ENCODE measurements at regions not wholly inside any gene's neighbourhood (a gene's known extent, or its start where the extent isn't known, plus 50 kb on each side); places are given as distances from the start of the nearest gene placed in this dataset.

GRCh38 chr10:123398180-123398591 lies 244.0 kb downstream of the BUB3 start (continued):
- no peak for TF ChIP-seq TAF7 (optimal IDR thresholded peaks at IDR 0.05; ENCODE audit: borderline replicate concordance, low read depth, low read length)

- Histone ChIP-seq H3K27ac (ENCODE audit: low read depth, low read length) (no peak overlapping the region), H3K36me3 (ENCODE audit: control insufficient read depth in 2 of 4, insufficient read depth in 4 of 4, low read length in 3 of 4) (no peaks in the 10 kb centered on the region)
- no peak for DNase-seq (ENCODE audit: low read depth in 1 of 2, low spot score in 2 of 2)
- TF ChIP-seq POU5F1 (IDR thresholded peaks at IDR 0.05; ENCODE audit: low read depth, low read length) = no peak
- no peak for TF ChIP-seq SIRT6 (IDR thresholded peaks at IDR 0.05; ENCODE audit: low read length)
- TF ChIP-seq PHF8 (conservative IDR thresholded peaks at IDR 0.05; ENCODE audit: low read depth, low read length) = no peak
- no peak for TF ChIP-seq GABPA (IDR thresholded peaks at IDR 0.05; ENCODE audit: borderline replicate concordance, insufficient read depth, low read length)
- no peak for TF ChIP-seq CEBPB (IDR thresholded peaks at IDR 0.05; ENCODE audit: low read depth, low read length)
- no peak for TF ChIP-seq POLR2AphosphoS5 (IDR thresholded peaks at IDR 0.05; ENCODE audit: low read depth, low read length)
- TF ChIP-seq BRCA1 (IDR thresholded peaks at IDR 0.05; ENCODE audit: low read depth, low read length) = no peak
- TF ChIP-seq YY1 (IDR thresholded peaks at IDR 0.05; ENCODE audit: low read depth, low read length) = no peak
- TF ChIP-seq SP4 (IDR thresholded peaks at IDR 0.05; ENCODE audit: low read length) = no peak
- no peak for TF ChIP-seq HDAC6 (IDR thresholded peaks at IDR 0.05; ENCODE audit: low read depth, low read length)
- no peak for TF ChIP-seq EGR1 (IDR thresholded peaks at IDR 0.05; ENCODE audit: borderline replicate concordance, low read depth, low read length)
- no peak for TF ChIP-seq SIX5 (IDR thresholded peaks at IDR 0.05; ENCODE audit: low read depth, low read length)
- TF ChIP-seq E2F6 (IDR thresholded peaks at IDR 0.05) = no peak
- no peak for TF ChIP-seq CHD2 (IDR thresholded peaks at IDR 0.05; ENCODE audit: low read length)
Observed at GRCh38 chr10:123398756-123399155, 244.6 kb downstream of the BUB3 start.

More at GRCh38 chr10:123398756-123399155, 244.6 kb downstream of the BUB3 start:
- ChIA-PET CTCF (ENCODE audit: partially characterized antibody) (interaction anchor here (1.5 kb wide), 1 partner anchor 80 kb away, joined by 3 read pairs; no protein-coding TSS in a partner anchor), POLR2A (ENCODE audit: partially characterized antibody) (no interaction called here)
- Histone ChIP-seq H3K4ac (replicated peaks; ENCODE audit: insufficient read length, low read depth, low read length) (no peak overlapping the region), H2AFZ (ENCODE audit: low read length) (no peak overlapping the region), H3K4me3 (ENCODE audit: extremely low read depth in 1 of 4, insufficient read depth in 2 of 4, low read depth in 3 of 4, low read length in 4 of 4) (no peak overlapping the region), H3K4me1 (replicated peaks in 1 of 4; ENCODE audit: control insufficient read depth in 3 of 4, insufficient read depth in 4 of 4, low read length in 3 of 4) (peaks cover 0 to 2% (median 0%) of the 10 kb centered on the region in 4 experiments; a peak in 1 of 7 replicates), H2BK120ac (replicated peaks; ENCODE audit: low read depth, low read length) (no peak overlapping the region), H3K79me2 (ENCODE audit: control insufficient read depth in 1 of 2, insufficient read depth in 2 of 2, low read length in 2 of 2) (no peaks in the 10 kb centered on the region), H3K9me3 (ENCODE audit: insufficient read depth in 2 of 2, low read depth in 1 of 2, low read length in 1 of 2) (peaks cover 14 to 22% of the 10 kb centered on the region in 2 experiments), H4K20me1 (replicated peaks in 1 of 2; ENCODE audit: control insufficient read depth in 1 of 2, insufficient read depth in 2 of 2, low read length in 2 of 2) (no peaks in the 10 kb centered on the region), H3K18ac (ENCODE audit: extremely low read depth, low read length) (no peak overlapping the region), H3K9ac (replicated peaks in 1 of 4; ENCODE audit: extremely low read depth in 1 of 4, low read depth in 3 of 4, low read length in 3 of 4) (no peak overlapping the region), H2AK5ac (ENCODE audit: low read depth, low read length) (no peak overlapping the region), H3K23me2 (ENCODE audit: low read depth, low read length) (no peaks in the 10 kb centered on the region; the same call in 1 of the 2 replicates), H2BK5ac (ENCODE audit: low read depth, low read length) (no peak overlapping the region), H2BK12ac (ENCODE audit: low read depth, low read length) (no peak overlapping the region), H2BK15ac (ENCODE audit: low read length) (no peak overlapping the region), H3K56ac (replicated peaks; ENCODE audit: insufficient read length, low read depth, low read length) (no peak overlapping the region), H2BK20ac (ENCODE audit: low read length) (no peak overlapping the region), H4K91ac (replicated peaks; ENCODE audit: insufficient read length, low read length) (no peak overlapping the region), H4K8ac (ENCODE audit: extremely low read depth, insufficient read depth, low read length) (no peak overlapping the region), H3K4me2 (ENCODE audit: insufficient read depth in 1 of 2, low read depth in 2 of 2, low read length in 2 of 2) (no peak overlapping the region), H3K79me1 (ENCODE audit: low read depth, low read length) (no peaks in the 10 kb centered on the region; the same call in 1 of the 2 replicates), H4K5ac (ENCODE audit: insufficient read length, low read depth, low read length) (no peak overlapping the region), H3K14ac (ENCODE audit: insufficient read length) (no peak overlapping the region), H3K27me3 (replicated peaks in 1 of 4; ENCODE audit: control insufficient read depth in 3 of 4, extremely low read depth in 1 of 4, insufficient read depth in 3 of 4, low read length in 3 of 4) (no peaks in the 10 kb centered on the region), H3K23ac (ENCODE audit: insufficient read length) (no peak overlapping the region)
- FAIRE-seq = no peak

All from H1 (cell line).